GM18907 (cell line): ENCODE measurements at regions not wholly inside any gene's neighbourhood (a gene's known extent, or its start where the extent isn't known, plus 50 kb on each side); places are given as distances from the start of the nearest gene placed in this dataset.

Source experiments
- ATAC-seq: cut with Tn5 transposase; IDR thresholded peaks from one replicate; pipeline ENCODE4 v1.9.1; 2021; ENCODE audit warnings: mild to moderate bottlenecking, moderate library complexity; ENCODE audit not compliant: unreplicated experiment

DNA sequence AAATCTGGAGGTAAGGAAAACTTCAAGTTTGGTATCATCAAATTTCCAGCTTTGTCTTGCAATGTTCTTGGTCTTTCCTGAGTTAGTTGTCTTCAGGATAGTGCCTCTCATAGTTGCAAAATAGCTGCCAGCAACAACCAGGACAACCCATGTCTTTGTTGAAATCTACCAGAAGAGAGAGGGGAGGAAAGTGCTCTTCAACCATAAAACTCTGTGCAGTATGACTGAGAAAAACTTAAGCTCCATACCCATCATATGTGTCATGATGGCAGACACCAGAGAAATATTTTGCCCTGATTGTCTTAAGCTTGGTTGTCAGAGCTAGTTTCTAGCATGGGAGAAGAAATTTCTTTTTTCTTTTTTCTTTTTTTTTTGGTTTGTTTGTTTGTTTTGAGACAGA lies 103.3 kb downstream of the SPRY2 start:
- ATAC-seq: no peak

DNA sequence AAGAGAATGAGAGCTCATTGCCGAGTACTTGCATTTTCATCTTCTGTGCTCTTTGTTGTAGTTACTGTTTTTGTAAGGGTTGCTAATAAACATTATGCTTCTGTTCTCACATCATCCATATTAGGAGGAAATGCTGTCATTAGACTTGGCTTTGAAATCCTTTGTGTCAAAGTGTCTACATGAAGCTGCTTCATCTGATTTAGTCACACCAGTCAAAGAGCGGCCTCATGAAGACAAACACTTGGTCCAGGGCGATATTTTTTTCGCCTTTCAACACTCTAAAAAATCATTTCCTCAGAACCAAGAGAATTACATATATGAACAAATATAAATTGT lies 105.0 kb downstream of the SPRY2 start:
- ATAC-seq: peak; percentile 3

DNA sequence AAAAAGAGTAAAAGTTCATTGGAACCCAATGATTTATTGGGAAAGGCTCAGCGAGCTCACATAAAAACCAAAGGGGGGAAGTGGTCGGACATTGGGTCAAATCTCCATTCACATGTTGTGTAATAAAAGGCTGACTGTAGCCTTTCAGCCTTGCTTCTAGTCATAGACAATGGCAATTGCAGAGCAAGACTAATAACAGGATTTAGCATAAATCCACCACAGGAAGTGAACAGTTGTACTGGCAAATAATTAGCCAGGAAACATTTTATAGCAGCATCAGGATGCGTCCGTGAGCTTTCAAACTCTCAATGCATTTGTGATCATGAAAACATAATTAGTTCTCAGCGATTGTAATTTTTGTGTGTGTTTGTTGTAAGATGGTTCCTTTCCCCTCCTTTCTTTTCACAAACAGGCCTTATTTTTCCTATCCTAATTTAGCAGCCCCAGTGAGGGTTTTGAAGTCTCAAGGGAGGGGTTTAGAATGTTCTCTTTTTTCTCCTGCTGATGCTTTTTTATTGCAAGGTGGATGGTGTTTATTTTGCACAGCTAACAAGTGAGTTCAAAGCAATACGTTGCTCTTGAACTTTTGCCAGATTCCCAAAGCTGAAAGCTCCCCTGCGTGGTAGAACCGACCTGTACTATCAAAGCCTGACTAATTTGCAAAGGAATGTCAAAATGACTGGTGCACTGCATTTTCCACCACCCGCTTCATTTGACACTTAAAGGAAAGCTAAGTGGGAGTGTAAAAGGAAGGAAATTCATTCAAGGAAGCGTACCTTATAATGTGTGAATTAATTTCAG lies 105.6 kb downstream of the SPRY2 start:
- peak; percentile 99 for ATAC-seq

DNA sequence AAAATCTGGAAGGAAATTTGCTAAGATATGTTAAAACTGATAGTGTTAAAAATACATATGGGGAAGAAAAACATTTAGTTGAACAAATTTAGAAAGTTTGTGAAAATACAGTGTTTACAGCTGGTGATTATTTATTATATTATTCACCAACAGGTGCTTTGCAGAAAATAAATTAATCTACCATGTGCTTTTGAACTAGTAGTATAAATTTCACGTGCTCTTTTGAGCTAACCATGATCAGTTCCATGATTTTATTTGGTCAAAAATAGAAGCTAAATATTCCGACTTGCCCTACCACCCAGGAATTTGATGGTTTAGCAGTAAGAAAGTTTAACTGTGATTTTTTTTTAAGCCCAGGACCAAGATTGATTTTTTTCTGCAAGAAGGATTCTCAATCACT lies 113.3 kb downstream of the SPRY2 start:
- no peak for ATAC-seq

DNA sequence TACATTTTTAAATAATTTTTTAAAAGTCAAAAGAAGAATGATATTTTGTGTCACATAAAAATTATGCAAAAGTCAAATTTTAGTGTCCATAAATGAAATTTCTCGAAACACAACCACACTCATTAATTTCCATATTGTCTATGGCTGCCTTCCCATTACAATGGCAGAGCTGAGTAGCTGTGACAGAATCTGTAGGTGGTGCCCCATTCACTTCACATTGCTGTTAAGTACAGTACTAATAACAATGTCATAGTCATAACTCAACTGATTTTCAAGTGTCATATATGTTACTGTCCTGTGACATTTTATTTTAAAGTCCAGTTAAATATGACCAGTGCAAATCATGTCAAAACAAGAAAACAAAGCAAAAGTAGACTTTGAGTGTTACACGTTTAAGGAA lies 114.3 kb downstream of the SPRY2 start:
- ATAC-seq: no peak

DNA sequence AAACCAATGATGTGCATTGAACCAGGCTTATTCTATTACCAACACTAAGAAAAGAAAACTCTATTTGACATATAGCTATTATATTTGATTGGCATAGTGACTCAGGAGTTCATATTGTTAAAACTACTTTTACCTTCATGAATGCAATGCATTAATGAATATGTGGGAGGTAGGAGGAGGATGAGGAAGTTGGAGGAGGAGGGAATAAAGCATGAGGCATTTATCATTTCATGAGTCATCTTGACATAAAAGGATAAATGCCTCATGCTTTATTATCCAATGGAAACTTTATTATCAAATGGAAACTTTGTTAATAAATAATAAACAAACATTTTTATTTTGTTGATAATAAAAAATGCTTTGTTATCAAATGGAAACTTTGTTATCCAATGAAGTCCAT lies 116.5 kb downstream of the SPRY2 start:
- ATAC-seq: no peak

DNA sequence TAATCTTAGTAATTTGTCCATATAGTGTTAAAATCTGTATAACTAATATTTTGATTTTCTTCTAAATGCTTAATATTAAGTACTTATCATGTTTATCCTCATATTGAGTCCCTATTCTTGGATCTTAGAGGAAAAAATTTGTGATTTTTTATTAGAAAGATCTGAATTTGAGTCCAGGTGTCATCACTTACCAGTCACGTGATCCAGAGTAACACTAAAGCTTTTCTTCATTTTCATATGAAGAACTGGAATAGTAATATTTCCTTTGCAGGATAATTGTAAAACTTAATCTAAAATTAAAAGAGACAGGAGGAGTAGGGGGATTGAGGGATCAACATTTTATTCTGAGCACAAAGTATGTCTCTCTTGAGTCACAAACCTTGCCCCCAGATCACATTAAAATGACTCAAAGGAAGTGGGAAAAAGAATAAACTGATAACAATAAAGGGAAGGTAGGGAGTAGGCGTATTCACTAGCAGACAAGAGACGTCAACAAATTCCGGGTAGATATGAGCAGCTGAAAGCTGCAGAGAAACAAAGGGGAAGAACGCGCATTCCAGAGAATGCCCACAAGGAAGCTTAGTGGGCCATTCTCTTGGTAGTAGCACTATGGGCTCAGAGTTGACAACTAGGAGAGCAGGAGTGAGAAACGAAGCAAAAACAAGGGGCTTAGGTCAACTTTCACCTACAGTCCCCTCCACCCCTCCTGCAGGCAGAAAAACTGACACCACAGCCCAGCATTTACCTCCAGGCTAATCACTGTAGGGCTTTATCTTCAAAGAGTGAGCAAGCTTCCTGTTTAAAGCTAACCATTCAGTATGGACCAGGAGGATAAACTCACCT lies 123.1 kb downstream of the SPRY2 start:
- ATAC-seq: no peak

DNA sequence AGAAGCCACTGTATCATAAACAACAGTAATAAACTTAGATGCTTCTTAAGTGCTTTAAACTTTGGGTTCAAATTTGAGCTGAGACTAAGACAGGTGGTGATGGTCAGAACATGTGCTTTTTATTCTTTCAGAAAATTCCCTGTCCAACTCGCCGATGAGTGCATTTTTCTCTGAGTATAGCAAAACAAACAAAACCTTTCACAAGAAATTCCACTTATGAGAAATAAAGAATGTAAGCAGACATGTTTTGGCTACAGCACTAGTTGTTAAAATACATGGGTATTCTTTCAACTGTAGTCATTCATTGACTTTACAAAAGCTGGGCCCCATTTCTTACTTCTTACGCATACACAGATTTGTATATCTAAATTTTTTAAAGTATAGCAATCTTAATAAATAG lies 125.6 kb downstream of the SPRY2 start:
- no peak for ATAC-seq

DNA sequence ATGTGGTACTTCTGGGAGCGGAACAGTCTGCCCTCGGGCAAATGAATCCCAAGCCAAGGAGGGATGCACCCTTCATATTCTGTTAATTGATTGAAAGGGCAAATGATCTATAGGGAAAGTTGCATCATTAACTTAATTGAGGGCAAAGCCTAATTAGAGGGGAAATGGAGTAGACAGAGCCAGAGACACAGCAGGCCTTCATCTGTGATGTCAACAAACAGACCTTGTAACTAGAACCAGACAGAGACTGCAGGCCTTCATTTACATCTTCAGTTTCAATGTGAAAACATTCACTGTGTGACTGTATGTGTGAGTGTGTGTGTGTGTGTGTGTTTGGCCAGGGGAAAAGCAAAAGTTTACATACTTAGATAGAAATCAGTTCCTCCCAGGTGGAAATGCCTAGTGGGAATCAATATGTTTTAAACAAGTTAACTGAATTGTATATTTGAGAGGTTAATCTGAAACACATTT lies 126.4 kb downstream of the SPRY2 start:
- ATAC-seq: no peak

DNA sequence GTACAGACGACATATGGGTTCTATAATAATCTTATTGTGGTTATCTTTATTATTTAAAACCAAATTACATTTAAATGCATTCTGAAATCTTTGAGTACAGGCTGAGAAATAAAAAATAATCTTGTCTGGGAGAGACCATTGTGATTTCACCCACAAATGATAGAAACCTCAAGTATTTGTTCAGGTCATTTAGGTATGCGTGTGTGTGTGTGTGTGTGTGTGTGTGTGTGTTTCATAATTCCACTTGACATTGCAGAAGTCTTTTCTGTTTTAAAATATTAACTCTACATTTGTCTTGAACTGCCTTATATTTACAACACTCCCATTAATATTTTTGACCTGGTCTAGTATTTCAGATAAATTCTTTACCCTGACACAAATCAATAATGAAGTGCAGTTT lies 126.9 kb downstream of the SPRY2 start:
- ATAC-seq: no peak

DNA sequence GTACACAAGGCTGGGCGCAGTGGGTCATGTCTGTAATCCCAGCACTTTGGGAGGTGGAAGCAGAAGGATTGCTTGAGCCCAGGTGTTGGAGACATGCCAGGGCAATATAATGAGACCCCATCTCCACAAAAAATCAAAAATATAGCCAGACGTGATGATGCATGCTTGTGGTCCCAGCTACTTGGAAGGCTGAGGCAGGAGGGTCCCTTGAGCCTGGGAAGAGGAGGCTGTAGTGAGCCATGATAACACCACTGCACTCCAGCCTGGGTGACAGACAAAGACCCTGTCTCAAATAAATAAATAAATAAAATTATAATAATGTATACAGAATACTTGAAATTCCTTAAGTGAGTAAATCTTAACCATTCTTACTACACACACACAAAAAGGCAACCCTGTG lies 127.7 kb downstream of the SPRY2 start:
- no peak for ATAC-seq

DNA sequence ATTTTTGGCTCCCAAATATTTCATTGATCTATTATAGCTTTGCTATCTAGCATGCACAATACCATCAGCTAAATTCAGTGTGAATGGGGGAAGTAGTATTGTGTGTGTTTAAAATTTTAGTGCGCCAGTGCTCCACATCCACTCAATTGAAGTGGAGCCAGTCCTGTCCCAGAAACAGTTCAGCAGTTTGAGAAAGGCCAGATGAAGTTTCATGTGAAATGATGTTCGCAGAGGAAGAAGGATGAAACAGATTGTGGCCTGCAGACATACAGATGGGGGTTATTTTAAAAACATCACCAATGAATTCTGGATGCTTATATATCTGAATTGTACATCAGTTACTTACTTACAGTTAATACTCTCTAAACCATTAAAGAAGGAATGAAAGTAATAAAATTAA lies 129.4 kb downstream of the SPRY2 start:
- no peak for ATAC-seq

DNA sequence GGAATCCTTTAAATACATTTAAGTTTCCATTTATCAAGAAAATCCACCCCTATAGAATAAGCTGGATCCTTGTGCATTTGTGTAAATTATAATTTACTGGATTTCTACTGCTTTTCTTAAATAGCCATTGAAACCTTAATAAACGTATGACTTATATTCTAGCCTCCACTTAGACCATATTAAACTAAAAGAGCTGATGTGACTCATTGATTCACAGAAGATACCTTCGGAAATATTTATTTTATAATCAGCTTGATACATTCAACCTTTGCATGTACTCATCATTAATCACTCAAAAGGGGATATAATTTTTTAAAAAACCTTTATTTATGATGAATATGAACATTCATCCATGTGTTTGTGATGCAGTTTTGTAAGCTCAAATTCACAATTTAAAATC lies 136.3 kb downstream of the SPRY2 start:
- no peak for ATAC-seq

DNA sequence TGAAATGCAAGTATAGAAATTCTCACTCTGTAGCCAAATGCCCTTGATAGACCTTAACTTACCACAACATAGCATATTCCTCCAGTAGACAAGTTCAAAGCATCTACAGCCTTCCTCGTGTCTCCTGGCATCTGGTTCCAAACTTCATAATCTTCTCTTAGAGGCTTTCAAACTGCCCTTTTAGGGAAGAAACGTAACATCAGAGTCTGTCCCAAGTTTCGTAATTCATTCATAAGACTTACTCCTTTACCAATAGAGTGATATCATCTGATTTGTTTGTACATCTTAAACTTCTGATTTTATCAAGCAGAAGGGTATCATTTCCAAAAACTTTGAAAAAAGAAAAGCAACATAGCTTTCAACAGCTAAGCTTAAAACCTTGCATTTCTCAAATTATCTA lies 137.4 kb downstream of the SPRY2 start:
- no peak for ATAC-seq

DNA sequence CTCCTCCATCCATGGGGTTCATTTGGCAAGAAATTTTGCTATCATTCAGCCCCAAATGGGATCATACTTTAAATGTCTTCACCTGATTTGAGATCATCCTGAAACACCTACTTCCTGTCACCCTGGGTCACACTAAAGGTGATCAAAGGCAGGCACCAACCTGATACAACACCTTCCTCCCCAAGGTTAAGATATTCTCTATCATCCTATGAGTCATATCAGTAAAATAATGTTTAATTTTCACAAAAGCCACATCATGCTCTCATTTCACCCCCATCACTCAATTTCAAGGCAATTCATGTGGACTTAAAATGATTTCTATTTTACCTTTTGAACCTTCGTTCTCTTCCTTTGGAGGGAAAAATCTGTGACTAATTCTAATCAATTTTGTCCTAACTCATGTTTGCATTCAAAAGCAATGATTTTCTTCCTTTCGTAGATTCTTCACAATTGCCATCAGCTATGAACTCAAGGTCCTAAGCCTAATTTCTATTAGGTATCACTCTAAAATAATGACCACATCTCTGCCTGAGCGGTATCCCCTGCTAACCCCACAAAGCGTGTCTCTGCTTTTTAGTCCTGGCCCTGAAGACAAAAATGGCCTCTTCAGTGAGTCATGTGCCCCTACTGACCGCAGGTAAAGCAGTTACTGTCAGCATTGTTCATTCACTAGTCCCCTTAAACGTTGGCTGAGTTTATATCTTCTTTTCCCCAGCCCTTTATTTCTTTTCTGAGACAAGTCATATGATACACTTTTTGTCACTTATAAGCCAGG lies 139.0 kb downstream of the SPRY2 start:
- no peak for ATAC-seq

DNA sequence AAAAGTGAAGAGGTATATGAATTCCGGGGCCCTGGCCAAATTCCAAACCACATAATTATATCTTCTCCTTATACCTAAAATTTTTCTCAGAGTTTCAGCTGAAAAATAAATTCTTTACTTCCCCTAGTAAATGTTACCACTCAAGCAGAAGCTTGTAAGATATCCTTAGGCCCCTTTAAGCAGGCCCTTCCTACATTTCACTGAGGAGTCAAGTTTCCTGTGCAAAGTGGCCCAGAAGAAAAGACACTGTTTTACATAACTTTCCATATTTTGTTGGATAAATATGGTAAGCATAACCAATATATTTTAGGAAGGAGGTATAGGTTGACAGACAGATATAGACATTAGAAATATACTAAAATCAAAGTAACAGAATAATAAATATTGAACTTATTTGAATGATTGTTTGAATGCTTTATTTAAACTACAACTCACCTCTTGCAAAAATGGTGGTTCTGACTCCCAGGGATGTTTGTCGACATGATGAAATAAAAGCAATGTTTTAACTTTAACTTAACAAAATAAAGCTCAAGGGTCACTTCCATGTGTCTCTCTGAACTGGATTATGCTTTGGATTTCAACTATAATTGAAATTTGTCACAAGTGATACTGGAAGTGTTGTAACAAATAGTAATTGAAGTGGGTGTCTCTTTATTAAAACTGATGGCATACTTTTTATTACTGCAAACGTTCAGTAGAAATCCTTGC lies 141.2 kb downstream of the SPRY2 start:
- ATAC-seq: no peak

DNA sequence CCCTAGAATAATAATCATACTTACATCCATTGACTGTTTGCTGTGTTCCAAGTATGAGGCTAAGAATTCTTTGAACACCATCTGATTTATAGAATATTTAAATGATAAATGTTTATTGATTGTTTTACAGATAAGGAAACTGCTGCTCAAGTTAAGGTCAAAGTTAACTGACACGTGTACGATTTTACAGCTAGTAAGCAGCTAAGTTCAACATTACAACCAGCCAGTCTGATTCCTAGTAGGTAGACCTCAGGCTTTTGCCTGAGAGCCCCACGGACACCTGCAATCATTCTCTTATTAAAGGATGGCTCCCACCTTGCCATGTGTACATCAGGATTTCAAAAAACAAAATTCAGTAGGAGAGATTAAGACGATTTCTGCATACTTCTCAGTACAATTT lies 141.9 kb downstream of the SPRY2 start:
- ATAC-seq: no peak

DNA sequence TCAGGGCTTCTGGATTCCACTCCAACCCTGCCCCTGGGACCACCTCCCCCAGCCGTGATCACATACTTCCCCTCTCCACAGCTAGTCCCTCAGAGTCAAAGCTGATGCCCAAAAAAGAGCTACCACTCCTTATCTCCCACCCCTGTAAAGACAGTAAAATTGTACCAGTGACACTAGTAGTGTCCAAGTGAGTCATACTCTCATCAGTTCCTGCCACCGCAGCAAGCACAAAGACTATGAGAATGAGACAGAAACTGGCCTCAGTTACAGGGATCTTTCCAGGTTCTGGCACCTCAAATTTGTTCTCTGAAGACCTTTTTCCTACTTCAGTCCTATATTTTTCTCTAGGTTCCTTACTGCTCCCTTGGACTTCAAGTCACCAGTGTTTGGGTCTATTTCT lies 144.2 kb downstream of the SPRY2 start:
- ATAC-seq: no peak

DNA sequence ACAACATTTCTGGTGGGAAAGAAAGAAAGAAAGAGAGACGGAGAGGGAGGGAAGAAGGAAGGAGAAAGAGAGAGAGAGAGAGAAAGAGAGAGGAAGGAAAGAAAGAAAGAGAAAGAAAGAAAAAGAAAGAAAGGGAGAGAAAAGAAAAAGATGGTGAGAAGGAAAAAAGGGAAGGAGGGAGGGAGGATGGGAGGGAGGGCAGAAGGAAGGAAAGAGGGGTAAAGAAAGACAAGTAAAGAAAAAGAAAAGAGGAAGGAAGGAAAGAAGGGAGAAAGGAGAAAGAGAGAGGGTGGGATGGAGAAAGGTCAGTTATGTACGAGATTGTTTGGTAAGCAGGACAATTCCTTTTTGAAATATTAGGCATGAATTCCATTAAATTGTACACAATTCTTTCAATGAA lies 145.3 kb downstream of the SPRY2 start:
- no peak for ATAC-seq

DNA sequence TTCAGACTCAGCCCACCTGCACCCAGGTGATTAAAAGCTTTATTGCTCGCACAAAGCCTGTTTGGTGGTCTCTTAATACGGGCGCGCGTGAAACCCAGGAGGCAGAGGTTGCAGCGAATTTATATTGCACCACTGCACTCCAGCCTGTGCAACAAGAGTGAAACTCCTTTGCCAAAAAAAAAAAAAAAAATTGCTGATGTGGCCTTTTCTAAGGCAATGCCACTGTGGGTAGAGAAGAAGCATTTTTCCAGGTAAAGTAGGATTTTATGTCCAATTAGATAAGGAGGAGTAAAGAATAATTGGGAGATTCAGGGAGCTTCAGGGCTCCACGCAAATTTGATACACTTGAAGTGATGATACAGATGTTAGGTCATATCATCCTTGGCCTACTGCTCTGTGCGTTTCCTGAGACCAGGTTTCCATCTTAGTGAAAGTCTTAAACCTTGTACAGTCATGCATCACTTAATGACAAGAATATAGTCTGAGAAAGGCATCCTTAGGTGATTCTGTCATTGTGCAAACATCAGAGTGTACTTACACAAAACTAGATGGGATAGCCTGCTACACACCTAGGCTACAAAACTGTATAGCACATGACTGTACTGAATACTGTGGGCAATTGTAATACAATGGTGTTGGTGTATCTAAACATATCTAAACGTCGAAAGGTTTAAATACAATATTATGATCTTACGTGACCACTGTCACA lies 150.9 kb downstream of the SPRY2 start:
- ATAC-seq: no peak
